Osteocyte (in vitro differentiated cells): ENCODE measurements at regions not wholly inside any gene's neighbourhood (a gene's known extent, or its start where the extent isn't known, plus 50 kb on each side); places are given as distances from the start of the nearest gene placed in this dataset.

Source experiments
- DNase-seq: peaks from one replicate; pipeline ENCODE4 v3.0.0; 2021; ENCODE audit warnings: mixed read lengths; ENCODE audit not compliant: unreplicated experiment; ENCODE audit errors: extremely low spot score
- H3K27ac Mint-ChIP-seq: one replicate; pipeline ENCODE4 v1.8.0; 2021; ENCODE audit warnings: mild to moderate bottlenecking, mixed read lengths; ENCODE audit not compliant: unreplicated experiment
- H3K27me3 Mint-ChIP-seq: one replicate; pipeline ENCODE4 v1.8.0; 2021; ENCODE audit warnings: mixed read lengths; ENCODE audit not compliant: unreplicated experiment
- H3K36me3 Mint-ChIP-seq: one replicate; pipeline ENCODE4 v1.8.0; 2021; ENCODE audit warnings: mixed read lengths; ENCODE audit not compliant: unreplicated experiment
- H3K4me1 Mint-ChIP-seq: one replicate; pipeline ENCODE4 v1.8.0; 2021; ENCODE audit warnings: mixed read lengths; ENCODE audit not compliant: unreplicated experiment
- H3K4me3 Mint-ChIP-seq: one replicate; pipeline ENCODE4 v1.8.0; 2021; ENCODE audit warnings: mild to moderate bottlenecking, moderate library complexity, mixed read lengths; ENCODE audit not compliant: unreplicated experiment
- H3K9me3 Mint-ChIP-seq: one replicate; pipeline ENCODE4 v1.8.0; 2021; ENCODE audit warnings: mixed read lengths; ENCODE audit not compliant: unreplicated experiment
- CTCF ChIP-seq: fragments of 200-600 bp; sonication (generic); IDR thresholded peaks from 2 replicates; pipeline ENCODE4 v1.5.0; 2021; ENCODE audit warnings: antibody characterized with exemption, mild to moderate bottlenecking, moderate library complexity

DNA sequence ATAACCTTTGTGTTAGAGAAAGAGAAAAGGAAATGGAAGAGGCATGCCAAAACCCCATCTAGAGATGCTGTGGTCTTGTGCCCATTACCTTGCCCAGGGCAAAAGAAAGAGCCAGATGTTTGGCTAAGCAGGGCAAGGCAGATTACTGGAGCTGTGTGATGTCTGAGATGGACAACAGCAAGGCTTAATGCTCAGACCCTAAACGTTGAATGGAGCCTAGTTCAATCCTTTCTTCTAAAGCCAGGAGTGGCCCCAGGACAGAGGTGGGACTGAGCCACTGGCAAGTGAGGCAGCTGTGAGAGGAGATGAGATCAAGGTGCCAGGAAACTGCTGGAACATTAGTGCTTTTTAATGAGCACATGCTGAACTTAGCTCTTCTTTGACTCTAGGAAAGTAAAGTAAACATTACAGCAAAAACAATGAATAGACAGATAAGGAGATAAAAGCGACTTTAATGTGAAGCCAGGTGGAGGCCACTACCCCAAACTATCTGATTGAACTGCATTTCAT lies 143.0 kb upstream of the EGFLAM start:
- DNase-seq: no peak
- no peak for TF ChIP-seq CTCF
- H3K36me3 Mint-ChIP-seq: no peaks in the 10 kb centered on the region
- H3K9me3 Mint-ChIP-seq: no peaks in the 10 kb centered on the region
- peaks cover 23% of the 10 kb centered on the region for H3K27me3 Mint-ChIP-seq
- H3K27ac Mint-ChIP-seq: no peak overlapping the region
- H3K4me1 Mint-ChIP-seq: no peaks in the 10 kb centered on the region
- no peak overlapping the region for H3K4me3 Mint-ChIP-seq

- peaks cover 18% of the 10 kb centered on the region for H3K27me3 Mint-ChIP-seq
- DNase-seq: no peak
- TF ChIP-seq CTCF: no peak
- no peaks in the 10 kb centered on the region for H3K9me3 Mint-ChIP-seq
- no peaks in the 10 kb centered on the region for H3K4me1 Mint-ChIP-seq
- H3K27ac Mint-ChIP-seq: no peak overlapping the region
- no peaks in the 10 kb centered on the region for H3K36me3 Mint-ChIP-seq
- H3K4me3 Mint-ChIP-seq: no peak overlapping the region
These were observed 144.5 kb upstream of the EGFLAM start for GRCh38 chr5:38113880-38114279.

DNA sequence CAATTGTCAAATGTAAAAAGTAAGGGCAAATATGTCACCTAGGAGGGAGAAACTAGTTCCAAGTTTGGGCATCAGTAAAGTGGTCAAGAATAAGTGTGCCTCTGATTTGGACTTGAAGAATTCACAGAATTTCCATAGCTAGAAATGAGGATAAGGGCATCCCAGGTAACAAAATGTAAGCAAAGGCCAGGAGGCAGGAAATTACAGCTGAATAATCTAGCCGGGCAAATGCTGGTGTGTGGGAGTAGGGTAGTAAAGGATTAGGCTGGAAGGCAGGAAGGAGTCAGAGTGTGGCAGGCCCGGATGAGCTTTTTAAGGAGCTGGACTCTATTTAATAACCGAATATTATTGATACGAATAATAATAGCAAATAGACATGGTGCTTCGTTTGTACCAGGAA lies 144.9 kb upstream of the EGFLAM start:
- Mint-ChIP-seq H3K4me3 (no peak overlapping the region), H3K27ac (no peak overlapping the region), H3K36me3 (no peaks in the 10 kb centered on the region), H3K9me3 (no peaks in the 10 kb centered on the region), H3K27me3 (peaks cover 18% of the 10 kb centered on the region), H3K4me1 (no peaks in the 10 kb centered on the region)
- no peak for TF ChIP-seq CTCF
- DNase-seq: no peak

DNA sequence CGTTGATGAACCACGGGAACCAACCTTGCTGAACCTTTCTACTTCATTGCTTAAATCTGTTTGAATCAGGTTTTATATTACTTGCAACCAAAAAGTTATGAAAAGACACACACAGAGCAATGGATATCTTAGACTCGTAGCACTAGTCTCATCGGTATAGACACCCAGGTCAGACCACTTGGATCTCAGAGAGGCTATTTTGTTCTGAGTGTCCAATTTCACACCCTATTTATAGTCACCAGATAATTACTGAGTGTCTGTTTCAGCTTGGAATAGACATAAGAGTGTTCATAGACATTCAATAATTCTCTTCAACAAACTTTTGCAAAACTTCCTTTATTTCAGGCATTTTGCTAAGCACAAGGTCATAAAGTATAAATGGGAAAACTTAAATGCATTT lies 145.4 kb upstream of the EGFLAM start:
- H3K27ac Mint-ChIP-seq: no peak overlapping the region
- H3K27me3 Mint-ChIP-seq: peaks cover 15% of the 10 kb centered on the region
- no peaks in the 10 kb centered on the region for H3K4me1 Mint-ChIP-seq
- TF ChIP-seq CTCF: no peak
- DNase-seq: no peak
- no peaks in the 10 kb centered on the region for H3K9me3 Mint-ChIP-seq
- H3K4me3 Mint-ChIP-seq: no peak overlapping the region
- no peaks in the 10 kb centered on the region for H3K36me3 Mint-ChIP-seq

DNA sequence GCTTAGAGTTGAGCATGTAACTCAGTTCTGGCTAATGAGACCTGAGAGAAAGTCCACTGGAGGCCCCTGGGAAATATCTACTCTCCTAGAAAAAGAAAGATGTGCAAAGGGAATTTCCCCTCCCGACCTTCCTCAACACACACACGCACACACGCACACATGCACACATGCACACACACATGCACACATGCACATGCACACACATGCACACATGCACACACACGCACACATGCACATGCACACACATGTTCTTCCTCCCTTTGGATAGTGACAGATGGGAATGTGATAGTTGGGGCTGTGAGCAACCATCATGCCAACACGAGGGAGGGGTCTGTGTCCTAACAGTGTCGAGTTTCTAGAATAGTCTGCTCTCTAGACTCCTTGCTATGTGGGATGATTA lies 148.2 kb upstream of the EGFLAM start:
- TF ChIP-seq CTCF: no peak
- no peaks in the 10 kb centered on the region for H3K4me1 Mint-ChIP-seq
- no peaks in the 10 kb centered on the region for H3K9me3 Mint-ChIP-seq
- H3K36me3 Mint-ChIP-seq: no peaks in the 10 kb centered on the region
- no peak overlapping the region for H3K27ac Mint-ChIP-seq
- no peak overlapping the region for H3K4me3 Mint-ChIP-seq
- DNase-seq: no peak
- peaks cover 3% of the 10 kb centered on the region for H3K27me3 Mint-ChIP-seq
